ENCODE measurements at regions not wholly inside any gene's neighbourhood (a gene's known extent, or its start where the extent isn't known, plus 50 kb on each side); places are given as distances from the start of the nearest gene placed in this dataset.

DNA sequence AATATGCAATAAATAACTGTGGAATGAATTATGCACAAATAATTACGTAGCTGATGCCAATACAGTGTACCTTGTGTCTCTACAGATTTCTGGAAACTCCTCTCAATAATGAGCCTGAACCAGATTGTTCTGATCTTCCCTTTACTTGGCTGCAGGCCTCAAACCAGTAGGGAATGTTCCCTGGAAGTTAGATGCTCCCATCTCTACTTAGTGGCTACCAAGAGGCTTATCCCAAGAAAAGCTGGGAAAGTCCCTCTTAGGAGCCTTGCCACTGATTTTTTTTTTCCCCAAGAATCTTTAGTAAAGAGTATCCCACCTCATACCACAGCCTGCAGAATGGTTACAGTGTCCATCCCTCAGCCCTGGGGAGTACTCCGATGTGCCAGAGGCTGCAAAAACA, 702.1 kb downstream of the RFPL4B start:
- no peak overlapping the region for H3K4me3 ChIP-seq (ENCODE audit: low read depth, low read length)
- TF ChIP-seq, protein P1, sequence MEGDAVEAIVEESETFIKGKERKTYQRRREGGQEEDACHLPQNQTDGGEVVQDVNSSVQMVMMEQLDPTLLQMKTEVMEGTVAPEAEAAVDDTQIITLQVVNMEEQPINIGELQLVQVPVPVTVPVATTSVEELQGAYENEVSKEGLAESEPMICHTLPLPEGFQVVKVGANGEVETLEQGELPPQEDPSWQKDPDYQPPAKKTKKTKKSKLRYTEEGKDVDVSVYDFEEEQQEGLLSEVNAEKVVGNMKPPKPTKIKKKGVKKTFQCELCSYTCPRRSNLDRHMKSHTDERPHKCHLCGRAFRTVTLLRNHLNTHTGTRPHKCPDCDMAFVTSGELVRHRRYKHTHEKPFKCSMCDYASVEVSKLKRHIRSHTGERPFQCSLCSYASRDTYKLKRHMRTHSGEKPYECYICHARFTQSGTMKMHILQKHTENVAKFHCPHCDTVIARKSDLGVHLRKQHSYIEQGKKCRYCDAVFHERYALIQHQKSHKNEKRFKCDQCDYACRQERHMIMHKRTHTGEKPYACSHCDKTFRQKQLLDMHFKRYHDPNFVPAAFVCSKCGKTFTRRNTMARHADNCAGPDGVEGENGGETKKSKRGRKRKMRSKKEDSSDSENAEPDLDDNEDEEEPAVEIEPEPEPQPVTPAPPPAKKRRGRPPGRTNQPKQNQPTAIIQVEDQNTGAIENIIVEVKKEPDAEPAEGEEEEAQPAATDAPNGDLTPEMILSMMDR (IDR thresholded peaks at IDR 0.05; ENCODE audit: low read depth, low read length, missing control alignments) = no peak
- DNase-seq (ENCODE audit: low read depth) = no peak
- in situ Hi-C loops (cut with HindIII; ENCODE audit: low sequenced_read_pairs) = no loop called here

DNA sequence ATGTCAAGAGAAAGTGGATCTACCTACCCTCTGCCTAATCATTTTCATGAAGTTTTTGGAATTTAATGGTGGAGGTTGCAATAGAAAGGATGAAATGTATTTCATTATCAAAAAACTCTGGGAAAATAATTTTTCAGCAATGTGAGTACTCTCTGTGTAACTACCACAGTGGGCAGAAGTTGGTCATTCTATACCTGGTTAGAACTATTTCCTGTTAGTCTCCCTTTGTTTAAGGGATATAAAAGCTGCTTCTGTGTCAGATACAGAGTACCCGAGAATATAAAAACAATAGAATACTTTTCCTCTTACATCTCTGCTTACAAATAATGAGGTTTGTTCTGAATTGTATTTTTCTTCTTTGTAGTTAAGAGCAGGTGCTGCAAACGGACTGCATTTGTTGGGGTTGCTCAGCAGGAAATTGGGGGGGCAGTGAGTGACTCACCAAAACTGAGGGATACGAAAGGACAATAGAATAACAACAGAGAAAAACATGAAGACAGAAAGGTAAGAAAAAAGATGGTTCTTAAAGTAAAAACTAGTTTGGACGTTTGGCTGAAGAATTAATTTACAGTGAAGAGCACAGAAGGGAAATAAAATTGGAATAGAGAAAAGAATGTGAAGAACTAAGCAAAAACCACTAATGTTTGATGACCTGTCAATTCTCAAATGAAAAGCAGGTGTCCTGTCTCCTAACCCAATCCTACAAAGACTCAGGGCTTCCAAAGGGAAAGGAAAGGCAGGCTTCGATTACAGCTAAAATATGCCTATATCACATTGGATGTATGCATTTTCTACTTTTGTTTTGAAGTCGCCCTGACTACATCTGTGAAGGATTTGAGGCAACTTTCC, 703.1 kb downstream of the RFPL4B start:
- in situ Hi-C loops (cut with HindIII; ENCODE audit: low sequenced_read_pairs) = no loop called here
- no peak overlapping the region for H3K4me3 ChIP-seq (ENCODE audit: low read depth, low read length)
- TF ChIP-seq, protein P1 (IDR thresholded peaks at IDR 0.05; ENCODE audit: low read depth, low read length, missing control alignments) = no peak
- peak; percentile 28 for DNase-seq (ENCODE audit: low read depth)

DNA sequence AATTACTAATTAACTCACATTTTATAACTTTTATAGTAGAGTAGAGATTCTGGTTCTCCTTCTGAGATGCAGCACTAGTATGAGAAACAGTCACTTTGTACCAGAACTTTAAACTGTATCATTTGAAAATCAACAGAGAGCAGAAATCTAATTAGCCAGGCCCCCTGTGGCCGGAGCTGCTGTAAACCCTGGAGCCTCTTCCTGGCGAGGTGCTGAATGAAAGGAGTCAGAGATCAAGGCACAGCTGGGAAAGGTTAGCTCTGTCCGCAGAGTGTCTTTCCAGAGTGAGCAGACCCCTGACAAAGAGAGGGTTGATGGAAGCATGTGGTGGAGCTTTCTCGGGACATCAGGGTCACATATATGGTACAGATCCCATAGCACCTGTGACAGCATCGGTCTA, 703.8 kb downstream of the RFPL4B start:
- H3K4me3 ChIP-seq (ENCODE audit: low read depth, low read length) = no peak overlapping the region
- in situ Hi-C loops (cut with HindIII; ENCODE audit: low sequenced_read_pairs) = no loop called here
- no peak for DNase-seq (ENCODE audit: low read depth)
- TF ChIP-seq, protein P1 (IDR thresholded peaks at IDR 0.05; ENCODE audit: low read depth, low read length, missing control alignments) = no peak

DNA sequence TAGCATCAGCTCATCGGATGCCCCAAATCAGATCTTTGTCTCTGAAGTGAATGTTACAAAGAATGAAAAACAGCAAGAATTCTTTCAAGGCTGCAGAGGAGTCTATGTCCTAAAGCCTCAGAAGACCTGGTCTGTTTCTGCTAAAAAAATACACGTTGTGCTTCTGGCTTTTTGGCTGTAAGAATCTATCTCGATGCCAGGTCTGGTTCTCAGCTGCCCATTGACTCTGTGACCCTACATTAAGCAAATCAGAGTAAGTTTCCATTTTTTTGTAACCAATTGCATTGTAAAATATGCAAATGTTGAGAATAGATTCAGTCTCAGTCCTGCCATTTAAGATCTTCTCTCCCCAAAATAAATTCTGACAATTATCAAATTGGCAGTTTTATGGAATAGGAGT, 705.4 kb downstream of the RFPL4B start:
- TF ChIP-seq, protein P1 (IDR thresholded peaks at IDR 0.05; ENCODE audit: low read depth, low read length, missing control alignments) = no peak
- H3K4me3 ChIP-seq (ENCODE audit: low read depth, low read length) = no peak overlapping the region
- no peak for DNase-seq (ENCODE audit: low read depth)
- in situ Hi-C loops (cut with HindIII; ENCODE audit: low sequenced_read_pairs) = no loop called here

DNA sequence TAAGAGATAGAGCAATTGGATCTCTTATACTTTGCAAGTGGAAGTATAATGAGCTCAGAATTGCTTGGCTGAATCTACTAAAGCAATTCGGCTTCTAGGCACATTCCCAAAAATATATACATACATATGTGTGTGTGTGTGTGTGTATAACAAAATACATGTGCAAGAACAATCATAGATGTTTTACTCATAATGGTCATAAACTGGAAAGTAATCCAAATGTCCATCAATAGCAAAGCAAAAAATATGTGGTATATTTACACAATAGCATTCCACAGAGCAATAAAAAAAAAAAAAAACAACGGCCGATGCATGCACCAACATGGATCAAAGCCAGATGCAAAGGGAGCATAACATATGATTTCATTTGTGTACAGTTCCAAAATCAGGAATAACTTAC, 707.9 kb downstream of the RFPL4B start:
- DNase-seq (ENCODE audit: low read depth) = no peak
- in situ Hi-C loops (cut with HindIII; ENCODE audit: low sequenced_read_pairs) = no loop called here
- TF ChIP-seq, protein P1 (IDR thresholded peaks at IDR 0.05; ENCODE audit: low read depth, low read length, missing control alignments) = no peak
- H3K4me3 ChIP-seq (ENCODE audit: low read depth, low read length) = no peak overlapping the region

DNA sequence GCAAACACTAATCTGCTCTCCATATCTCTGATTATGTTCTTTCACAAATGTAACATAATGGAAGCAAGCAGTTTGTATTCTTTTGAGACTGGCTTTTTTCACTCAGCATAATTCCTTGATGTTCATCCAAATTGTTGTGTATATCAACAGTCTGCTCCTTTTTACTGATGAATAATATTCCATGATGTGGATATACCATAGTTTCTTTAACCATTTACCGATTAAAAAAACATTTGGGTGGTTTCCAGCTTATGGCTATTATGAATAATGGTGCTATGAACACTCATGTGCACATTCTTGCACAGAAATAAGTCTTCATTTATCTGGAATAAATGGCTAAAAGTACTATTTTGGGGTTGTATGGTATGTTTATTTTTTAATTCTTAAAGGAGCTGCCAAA, 708.9 kb downstream of the RFPL4B start:
- H3K4me3 ChIP-seq (ENCODE audit: low read depth, low read length) = no peak overlapping the region
- DNase-seq (ENCODE audit: low read depth) = no peak
- in situ Hi-C loops (cut with HindIII; ENCODE audit: low sequenced_read_pairs) = no loop called here
- TF ChIP-seq, protein P1 (IDR thresholded peaks at IDR 0.05; ENCODE audit: low read depth, low read length, missing control alignments) = no peak

Data from astrocyte of the cerebellum (primary cell).